ENCODE measurements at regions not wholly inside any gene's neighbourhood (a gene's known extent, or its start where the extent isn't known, plus 50 kb on each side); places are given as distances from the start of the nearest gene placed in this dataset.

- DNase-seq (ENCODE audit: low spot score), result no peak
- no peak for FAIRE-seq
Measured at GRCh38 chr16:86289907-86290306, 220.4 kb upstream of the FOXF1 start.

GRCh38 chr16:86291491-86291890 is 218.8 kb upstream of the FOXF1 start:
- DNase-seq (ENCODE audit: low spot score), result no peak
- no peak for FAIRE-seq

- FAIRE-seq (no peak), DNase-seq (ENCODE audit: low spot score) (no peak)
Measured at GRCh38 chr16:86292171-86292775, 218.1 kb upstream of the FOXF1 start.

- DNase-seq (ENCODE audit: low spot score) (no peak), FAIRE-seq (no peak)
Measured at GRCh38 chr16:86292942-86293341, 217.4 kb upstream of the FOXF1 start.

- FAIRE-seq, result no peak
Measured at GRCh38 chr16:86293906-86294305, 216.4 kb upstream of the FOXF1 start.

GRCh38 chr16:86294535-86295196 is 215.7 kb upstream of the FOXF1 start:
- no peak for FAIRE-seq
- DNase-seq (ENCODE audit: low spot score), result no peak

More at GRCh38 chr16:86293906-86294305, 216.4 kb upstream of the FOXF1 start:
- DNase-seq (ENCODE audit: low spot score), result no peak

- no peak for DNase-seq (ENCODE audit: low spot score)
- FAIRE-seq, result no peak
Measured at GRCh38 chr16:86296256-86296655, 214.1 kb upstream of the FOXF1 start.

GRCh38 chr16:86297391-86297790 is 212.9 kb upstream of the FOXF1 start:
- FAIRE-seq (no peak), DNase-seq (ENCODE audit: low spot score) (no peak)

GRCh38 chr16:86297866-86298757 is 212.2 kb upstream of the FOXF1 start:
- no peak for FAIRE-seq

GRCh38 chr16:86298758-86299134 is 211.6 kb upstream of the FOXF1 start:
- DNase-seq (ENCODE audit: low spot score), result no peak

More at GRCh38 chr16:86297866-86298757, 212.2 kb upstream of the FOXF1 start:
- DNase-seq (ENCODE audit: low spot score), result no peak

GRCh38 chr16:86299882-86300610 is 210.3 kb upstream of the FOXF1 start:
- FAIRE-seq (no peak), DNase-seq (ENCODE audit: low spot score) (no peak)

More at GRCh38 chr16:86298758-86299134, 211.6 kb upstream of the FOXF1 start:
- no peak for FAIRE-seq

GRCh38 chr16:86300746-86301481 is 209.4 kb upstream of the FOXF1 start:
- FAIRE-seq, result no peak
- DNase-seq (ENCODE audit: low spot score), result no peak

GRCh38 chr16:86302421-86303109 is 207.8 kb upstream of the FOXF1 start:
- no peak for FAIRE-seq

GRCh38 chr16:86303787-86304678 is 206.3 kb upstream of the FOXF1 start:
- FAIRE-seq (no peak), DNase-seq (ENCODE audit: low spot score) (no peak)

More at GRCh38 chr16:86302421-86303109, 207.8 kb upstream of the FOXF1 start:
- DNase-seq (ENCODE audit: low spot score), result no peak

- FAIRE-seq, result peak; percentile 79
- DNase-seq (ENCODE audit: low spot score), result no peak
Measured at GRCh38 chr16:86304868-86305267, 205.5 kb upstream of the FOXF1 start.

- no peak for FAIRE-seq
- no peak for DNase-seq (ENCODE audit: low spot score)
Measured at GRCh38 chr16:86305440-86305839, 204.9 kb upstream of the FOXF1 start.

GRCh38 chr16:86306011-86306644 is 204.2 kb upstream of the FOXF1 start:
- DNase-seq (ENCODE audit: low spot score) (no peak), FAIRE-seq (no peak)

GRCh38 chr16:86306811-86307513 is 203.4 kb upstream of the FOXF1 start:
- DNase-seq (ENCODE audit: low spot score) (no peak), FAIRE-seq (no peak)
